GF-D8 (cell line): ENCODE measurements at regions not wholly inside any gene's neighbourhood (a gene's known extent, or its start where the extent isn't known, plus 50 kb on each side); places are given as distances from the start of the nearest gene placed in this dataset.
"Not testable (repeated sequence)": the region's sequence is repeated elsewhere in the genome, so short reads cannot be mapped to it uniquely, and the experiment has no call there.

Source experiments
- DNase-seq: peaks from one replicate; lab custom pipeline; 2025; lab: John Stamatoyannopoulos, UW

DNA sequence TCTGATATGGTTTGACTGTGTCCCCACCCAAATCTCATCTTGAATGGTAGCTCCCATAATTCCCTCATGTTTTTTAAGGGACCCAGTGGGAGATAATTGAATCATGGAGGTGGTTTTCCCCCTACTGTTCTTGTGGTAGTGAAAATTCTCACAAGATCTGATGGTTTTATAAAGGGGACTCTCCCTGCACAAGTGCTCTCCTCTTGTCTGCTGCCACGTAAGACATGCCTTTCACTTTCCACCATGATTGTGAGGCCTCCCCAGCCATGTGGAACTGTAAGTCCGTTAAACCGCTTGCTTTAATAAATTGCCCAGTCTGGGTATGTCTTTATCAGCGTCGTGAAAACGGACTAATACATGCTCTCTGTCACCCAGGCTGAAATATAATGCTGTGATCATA, 200.9 kb upstream of the SLIT2 start:
- no peak for DNase-seq

- DNase-seq, result no peak
Observed at GRCh38 chr4:20049889-20050288, 201.8 kb upstream of the SLIT2 start.

DNA sequence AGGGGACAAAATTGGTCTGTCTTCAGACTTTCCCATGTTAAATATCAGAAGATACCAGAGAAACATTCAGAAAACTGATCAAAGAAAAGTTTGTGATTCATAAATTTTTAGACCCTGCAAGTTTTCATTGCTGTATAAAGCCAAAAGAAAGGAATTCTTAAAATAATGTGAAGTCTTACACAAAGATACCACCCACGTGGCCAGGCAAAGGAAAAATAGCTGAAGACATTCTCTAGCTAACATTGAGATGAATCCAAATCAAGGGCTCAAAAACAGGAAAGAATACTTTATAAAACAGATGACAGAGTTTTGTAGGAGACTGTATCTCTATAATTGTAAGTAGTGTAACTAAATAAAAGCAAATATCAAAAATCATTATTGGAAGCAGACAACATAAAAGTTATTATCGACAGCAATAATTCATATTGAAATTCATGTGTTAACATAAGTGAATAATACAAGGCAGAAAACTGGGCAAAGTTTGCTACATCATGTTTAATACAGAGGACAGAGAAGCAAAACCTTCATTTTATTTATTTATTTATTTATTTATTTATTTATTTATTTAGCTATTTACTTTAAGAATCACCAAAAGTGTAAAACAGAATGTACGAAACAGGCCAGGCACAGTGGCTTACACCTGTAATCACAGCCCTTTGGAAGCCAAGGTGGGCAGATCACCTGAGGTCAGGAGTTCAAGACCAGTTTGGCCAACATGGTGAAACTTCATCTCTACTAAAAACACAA, 204.6 kb upstream of the SLIT2 start:
- DNase-seq, result no peak

GRCh38 chr4:20046179-20046578, 205.5 kb upstream of the SLIT2 start:
- DNase-seq, result no peak

GRCh38 chr4:20044966-20045365, 206.7 kb upstream of the SLIT2 start:
- no peak for DNase-seq

DNA sequence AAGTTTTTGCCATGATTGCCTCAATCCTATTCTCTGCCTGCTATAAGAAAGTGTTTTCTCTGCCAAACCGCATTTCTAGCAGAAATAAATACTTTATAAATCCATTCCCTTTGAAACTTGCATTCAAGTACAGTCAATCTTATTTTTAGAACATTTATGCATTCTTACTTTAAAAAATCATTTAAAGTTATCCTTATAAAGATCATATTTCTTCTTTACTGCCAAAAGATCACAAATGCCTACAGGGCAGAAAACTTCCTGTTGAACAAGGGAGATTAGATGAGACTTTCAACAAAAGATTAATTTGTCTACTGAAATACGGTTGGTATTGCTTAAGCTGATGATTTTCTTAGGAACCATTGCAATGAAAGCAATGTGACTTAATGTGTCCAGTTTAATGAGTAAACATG, 207.2 kb upstream of the SLIT2 start:
- DNase-seq, result no peak

DNA sequence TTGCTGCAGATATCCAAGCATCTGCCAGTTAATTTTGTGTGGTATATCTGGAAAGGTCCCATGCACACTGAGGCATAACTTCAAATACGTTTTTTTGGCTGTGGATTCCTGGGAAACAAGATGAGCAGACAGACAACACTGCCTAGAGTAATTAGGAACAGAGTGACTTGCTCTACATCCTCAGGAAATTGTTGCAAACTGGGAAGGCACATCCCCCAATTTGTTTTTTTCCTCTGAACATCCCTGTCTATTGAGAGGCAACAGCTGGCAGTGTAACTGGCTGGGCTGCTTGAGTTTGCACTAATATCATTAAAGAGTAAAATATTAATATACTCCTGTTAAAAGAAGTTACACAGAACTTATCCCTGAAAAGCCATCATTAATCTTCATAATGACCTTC, 207.7 kb upstream of the SLIT2 start:
- DNase-seq, result no peak

DNA sequence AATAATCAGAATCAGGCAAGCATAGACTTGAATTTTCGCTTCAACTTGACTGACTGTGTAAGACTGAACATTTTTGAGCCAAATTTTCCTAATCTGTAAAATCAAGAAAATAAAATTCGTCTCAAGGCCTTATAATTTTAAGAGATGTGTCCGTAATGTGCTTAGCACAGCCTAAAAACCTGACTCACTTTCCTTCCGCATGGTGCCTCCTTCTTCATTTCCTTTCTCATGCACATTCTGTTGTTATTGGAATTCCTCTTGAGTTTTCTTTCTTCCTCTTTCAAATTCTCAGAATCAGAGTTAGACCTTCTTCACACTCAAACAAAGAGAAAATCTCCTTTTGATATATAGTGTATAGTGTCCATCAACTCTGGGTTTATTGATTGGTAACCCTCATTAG, 208.9 kb upstream of the SLIT2 start:
- DNase-seq, result no peak

- DNase-seq, result no peak
Observed at GRCh38 chr4:20041839-20042407, 209.8 kb upstream of the SLIT2 start.

GRCh38 chr4:20037745-20038144, 214.0 kb upstream of the SLIT2 start:
- DNase-seq, result no peak

DNA sequence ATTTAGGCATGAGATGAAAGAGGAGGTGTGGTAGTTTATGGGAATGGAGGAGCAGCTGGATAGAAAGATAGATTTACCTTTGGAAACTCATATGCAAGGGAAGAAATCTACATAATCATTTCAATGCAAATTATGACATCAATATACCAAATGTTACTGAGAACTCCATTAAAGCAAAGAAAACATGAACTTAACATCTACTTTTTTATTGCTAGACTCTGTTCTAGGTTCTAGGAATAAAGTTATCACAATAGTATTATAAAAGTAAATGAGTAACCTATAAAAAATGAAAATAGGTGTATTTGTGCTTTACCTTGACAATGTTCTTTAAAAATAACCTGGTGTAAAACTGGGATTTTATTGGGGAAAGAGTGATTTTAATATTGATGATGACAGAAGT, 221.6 kb upstream of the SLIT2 start:
- DNase-seq, result no peak

DNA sequence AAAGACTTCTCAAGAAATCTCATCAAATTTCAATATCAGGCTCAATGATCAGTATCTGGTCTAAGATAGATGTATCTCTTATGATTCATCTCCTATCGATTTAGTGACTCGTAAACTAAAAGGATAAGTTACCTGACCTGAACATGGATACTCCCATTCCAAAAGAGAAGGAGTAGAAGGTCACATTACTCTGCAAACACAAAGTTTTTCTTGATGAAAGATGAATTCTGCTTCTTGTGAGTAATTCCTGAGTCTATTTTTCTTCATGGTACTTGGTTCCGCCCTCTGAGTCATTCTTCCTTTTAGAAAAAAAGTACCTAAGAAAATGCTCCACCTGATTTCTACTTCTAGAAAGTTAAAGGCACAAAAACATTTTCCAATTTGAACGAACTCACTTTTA, 223.1 kb upstream of the SLIT2 start:
- DNase-seq, result no peak

- DNase-seq, result no peak
Observed at GRCh38 chr4:20026456-20026855, 225.2 kb upstream of the SLIT2 start.

- no peak for DNase-seq
Observed at GRCh38 chr4:20022471-20022870, 229.2 kb upstream of the SLIT2 start.

- DNase-seq, result no peak
Observed at GRCh38 chr4:20020056-20020455, 231.6 kb upstream of the SLIT2 start.

- no peak for DNase-seq
Observed at GRCh38 chr4:20019310-20020015, 232.2 kb upstream of the SLIT2 start.

DNA sequence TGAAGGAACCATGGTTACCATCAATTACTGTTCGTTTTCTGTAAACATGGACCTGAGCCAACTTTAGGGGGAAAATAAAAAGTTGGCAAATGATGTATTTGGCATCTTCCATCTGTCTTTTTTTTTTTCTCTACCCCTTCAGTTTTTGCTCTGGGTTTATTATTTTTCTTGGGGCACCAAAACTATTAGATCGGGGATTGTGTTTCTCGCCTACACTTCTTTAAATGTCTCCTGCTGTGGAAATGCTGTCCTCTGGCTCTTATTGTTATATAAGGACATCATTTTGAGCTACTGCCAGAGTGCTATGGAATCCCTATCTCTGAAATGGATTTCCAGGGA, 234.0 kb upstream of the SLIT2 start:
- DNase-seq, result no peak

GRCh38 chr4:20017070-20017776, 234.5 kb upstream of the SLIT2 start:
- no peak for DNase-seq

DNA sequence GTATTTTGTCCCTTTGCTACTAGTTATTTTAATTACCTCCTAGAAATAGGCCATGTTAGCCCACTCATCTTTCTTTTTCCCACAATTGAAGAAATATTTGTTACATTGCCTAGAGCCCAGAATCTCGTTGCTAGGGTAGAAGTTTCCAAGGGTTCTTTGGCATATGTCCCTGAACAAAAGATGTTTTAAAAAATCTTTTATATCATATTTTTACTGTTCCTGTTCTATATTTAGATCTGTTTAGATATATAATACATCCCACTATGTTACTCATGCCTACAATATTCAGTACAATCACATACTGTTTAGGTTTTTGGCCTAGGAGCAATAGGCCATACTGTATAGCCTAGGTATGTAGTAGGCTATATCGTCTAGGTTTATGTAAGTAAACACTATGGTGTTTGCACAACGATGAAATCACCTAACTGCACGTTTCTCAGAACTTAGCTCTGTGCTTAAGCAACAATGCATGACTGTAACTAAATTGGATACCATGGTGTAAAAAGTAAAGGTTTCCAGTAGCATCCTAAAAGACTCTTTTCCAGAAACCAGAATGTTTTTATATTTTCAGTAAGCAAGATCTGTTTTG, 236.0 kb upstream of the SLIT2 start:
- DNase-seq, result no peak

- not testable (repeated sequence) for DNase-seq
Observed at GRCh38 chr4:20003836-20004558, 247.7 kb upstream of the SLIT2 start.

- no peak for DNase-seq
Observed at GRCh38 chr4:19999775-20000414, 251.8 kb upstream of the SLIT2 start.
